Peyer's patch (tissue), 4 donors: ENCODE measurements at regions not wholly inside any gene's neighbourhood (a gene's known extent, or its start where the extent isn't known, plus 50 kb on each side); places are given as distances from the start of the nearest gene placed in this dataset.
"Not testable (repeated sequence)": the region's sequence is repeated elsewhere in the genome, so short reads cannot be mapped to it uniquely, and the experiment has no call there.

Experiments used
- DNase-seq, 3 donors: peaks; one replicate each; pipeline ENCODE4 v3.0.0-alpha.2; 2017 to 2019
- H3K27ac ChIP-seq, 4 donors: fragments of 200-600 bp; sonication (generic); one replicate each; pipeline ENCODE4 v1.5.1; 2016 to 2019
- H3K27me3 ChIP-seq, 2 donors: fragments of 200-600 bp; sonication (generic); one replicate each; pipeline ENCODE4 v1.5.1; 2019
- H3K36me3 ChIP-seq, 3 donors: fragments of 200-600 bp; sonication (generic); one replicate each; pipeline ENCODE4 v1.5.1; 2016 to 2019
- H3K4me1 ChIP-seq, 4 donors: fragments of 200-600 bp; sonication (generic); one replicate each; pipeline ENCODE4 v1.5.1; 2016 to 2019
- H3K4me3 ChIP-seq, 4 donors: fragments of 200-600 bp; sonication (generic); 1 replicate in 3 of 4; 2 replicates in 1 of 4; pipeline ENCODE4 v1.5.1; 2016 to 2019; ENCODE audit warnings: mild to moderate bottlenecking in 1 of 4
- H3K9me3 ChIP-seq, 4 donors: fragments of 200-600 bp; sonication (generic); one replicate each; pipeline ENCODE4 v1.5.1; 2016 to 2019; ENCODE audit warnings: mild to moderate bottlenecking in 1 of 4
- POLR2A ChIP-seq, 2 donors: fragments of 450-650 bp; IDR thresholded peaks; one replicate each; pipeline ENCODE4 v1.5.1; 2017; ENCODE audit warnings: antibody characterized with exemption in 2 of 2, mild to moderate bottlenecking in 2 of 2, moderate library complexity in 2 of 2
- TF ChIP-seq, protein P1 (sequence below), 6 experiments: fragments of 450-650 bp in 4 of 6; fragments of 200-600 bp in 2 of 6; sonication (generic) in 1 of 6; IDR thresholded peaks; one replicate each; pipeline ENCODE4 v1.5.1; 2017 to 2019; ENCODE audit warnings: antibody characterized with exemption in 6 of 6, mild to moderate bottlenecking in 3 of 6, moderate library complexity in 1 of 6

DNA sequence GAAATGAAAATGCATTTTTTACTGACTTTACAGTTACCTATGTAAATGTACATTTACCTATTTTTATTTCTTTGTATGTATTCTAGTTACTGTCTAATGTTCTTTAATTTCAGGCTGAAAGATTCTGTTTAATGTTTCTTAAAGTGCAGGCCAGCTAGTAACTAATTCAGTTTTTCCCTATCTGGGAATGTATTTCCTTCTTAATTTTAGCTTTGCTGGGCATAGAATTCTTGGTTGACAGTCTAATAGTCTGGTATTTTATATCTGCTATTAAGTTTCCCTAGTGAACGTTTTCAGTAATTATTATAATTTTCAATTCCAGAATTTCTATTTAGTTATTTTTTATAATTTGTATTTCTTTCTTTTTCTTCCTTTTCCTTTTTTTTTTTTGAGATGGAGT, 186.0 kb upstream of the NOX3 start:
- H3K4me3 ChIP-seq, result no peak overlapping the region
- no peak for DNase-seq
- H3K9me3 ChIP-seq, result no peaks in the 10 kb centered on the region
- no peaks in the 10 kb centered on the region for H3K36me3 ChIP-seq
- no peaks in the 10 kb centered on the region for H3K27me3 ChIP-seq
- no peaks in the 10 kb centered on the region for H3K4me1 ChIP-seq
- no peak overlapping the region for H3K27ac ChIP-seq
- no peak for TF ChIP-seq POLR2A (IDR thresholded peaks at IDR 0.05)
- TF ChIP-seq, protein P1, sequence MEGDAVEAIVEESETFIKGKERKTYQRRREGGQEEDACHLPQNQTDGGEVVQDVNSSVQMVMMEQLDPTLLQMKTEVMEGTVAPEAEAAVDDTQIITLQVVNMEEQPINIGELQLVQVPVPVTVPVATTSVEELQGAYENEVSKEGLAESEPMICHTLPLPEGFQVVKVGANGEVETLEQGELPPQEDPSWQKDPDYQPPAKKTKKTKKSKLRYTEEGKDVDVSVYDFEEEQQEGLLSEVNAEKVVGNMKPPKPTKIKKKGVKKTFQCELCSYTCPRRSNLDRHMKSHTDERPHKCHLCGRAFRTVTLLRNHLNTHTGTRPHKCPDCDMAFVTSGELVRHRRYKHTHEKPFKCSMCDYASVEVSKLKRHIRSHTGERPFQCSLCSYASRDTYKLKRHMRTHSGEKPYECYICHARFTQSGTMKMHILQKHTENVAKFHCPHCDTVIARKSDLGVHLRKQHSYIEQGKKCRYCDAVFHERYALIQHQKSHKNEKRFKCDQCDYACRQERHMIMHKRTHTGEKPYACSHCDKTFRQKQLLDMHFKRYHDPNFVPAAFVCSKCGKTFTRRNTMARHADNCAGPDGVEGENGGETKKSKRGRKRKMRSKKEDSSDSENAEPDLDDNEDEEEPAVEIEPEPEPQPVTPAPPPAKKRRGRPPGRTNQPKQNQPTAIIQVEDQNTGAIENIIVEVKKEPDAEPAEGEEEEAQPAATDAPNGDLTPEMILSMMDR (IDR thresholded peaks at IDR 0.05), result no peak

DNA sequence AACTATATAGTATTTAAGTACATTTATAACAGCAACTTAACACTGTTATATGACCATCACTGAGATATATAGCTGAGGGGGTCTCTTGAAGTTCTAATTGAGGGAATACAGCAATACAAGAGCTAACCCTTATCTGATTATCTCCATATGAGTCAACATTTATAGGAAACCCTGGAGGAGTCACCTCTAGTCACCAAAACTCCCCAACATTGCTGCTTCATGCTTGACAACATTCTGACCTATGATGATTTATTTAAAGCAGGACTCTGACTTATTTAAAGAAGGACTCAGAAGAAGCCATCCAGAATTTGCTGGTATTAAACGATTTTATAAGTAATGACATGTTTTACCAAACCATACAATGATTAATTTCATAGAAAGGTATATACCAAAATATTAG, 182.6 kb upstream of the NOX3 start:
- Histone ChIP-seq H3K27me3 (no peaks in the 10 kb centered on the region), H3K27ac (no peak overlapping the region), H3K36me3 (no peaks in the 10 kb centered on the region), H3K4me3 (no peak overlapping the region), H3K9me3 (no peaks in the 10 kb centered on the region), H3K4me1 (no peaks in the 10 kb centered on the region)
- TF ChIP-seq, protein P1 (IDR thresholded peaks at IDR 0.05), result no peak
- TF ChIP-seq POLR2A (IDR thresholded peaks at IDR 0.05), result no peak
- DNase-seq, result no peak

DNA sequence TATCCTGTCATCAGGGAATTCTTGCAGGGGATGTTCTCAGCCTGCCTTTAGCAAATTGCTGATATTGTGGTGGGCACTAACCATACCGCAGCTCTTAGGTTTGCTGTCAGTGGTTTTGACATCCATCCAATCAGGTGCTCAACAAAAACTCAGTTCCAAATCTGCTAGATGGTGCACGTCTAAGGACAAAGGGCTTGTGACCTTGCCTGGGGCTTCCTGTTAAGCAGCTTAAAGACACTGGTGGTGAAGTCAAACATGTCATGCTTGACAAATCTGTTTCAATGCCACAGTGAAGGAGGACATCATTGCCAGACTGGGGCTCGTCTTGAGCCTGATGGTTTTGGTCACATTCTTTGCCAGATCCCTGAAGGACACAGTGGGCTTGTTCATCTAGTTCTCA, 179.8 kb upstream of the NOX3 start:
- Histone ChIP-seq H3K4me1 (no peaks in the 10 kb centered on the region), H3K27ac (no peak overlapping the region), H3K36me3 (no peaks in the 10 kb centered on the region), H3K4me3 (no peak overlapping the region), H3K27me3 (no peaks in the 10 kb centered on the region), H3K9me3 (no peaks in the 10 kb centered on the region)
- TF ChIP-seq POLR2A (IDR thresholded peaks at IDR 0.05), result no peak
- TF ChIP-seq, protein P1 (IDR thresholded peaks at IDR 0.05), result no peak
- DNase-seq, result no peak

DNA sequence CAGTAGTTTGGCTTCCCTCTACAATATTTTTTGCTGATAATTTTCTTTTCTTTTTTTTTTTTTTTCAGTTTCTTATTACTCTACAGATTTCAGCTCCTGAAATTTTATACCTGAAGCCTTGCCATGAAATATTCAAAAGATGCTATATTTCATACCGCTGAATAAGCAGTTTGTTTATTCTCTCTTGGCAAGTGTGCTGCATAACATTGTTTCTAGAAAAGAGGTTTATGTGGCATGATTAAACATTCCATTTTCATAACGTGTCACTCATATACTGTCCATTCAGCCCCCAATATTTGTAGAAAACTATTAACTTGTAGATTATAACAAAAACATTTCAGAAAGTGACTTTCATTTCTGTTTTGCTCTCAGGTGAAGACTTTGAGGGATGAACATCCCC, 174.4 kb upstream of the NOX3 start:
- Histone ChIP-seq H3K9me3 (no peaks in the 10 kb centered on the region), H3K4me1 (no peaks in the 10 kb centered on the region), H3K36me3 (no peaks in the 10 kb centered on the region), H3K27ac (no peak overlapping the region), H3K4me3 (no peak overlapping the region), H3K27me3 (no peaks in the 10 kb centered on the region)
- TF ChIP-seq, protein P1 (IDR thresholded peaks at IDR 0.05), result no peak
- no peak for TF ChIP-seq POLR2A (IDR thresholded peaks at IDR 0.05)
- no peak for DNase-seq

DNA sequence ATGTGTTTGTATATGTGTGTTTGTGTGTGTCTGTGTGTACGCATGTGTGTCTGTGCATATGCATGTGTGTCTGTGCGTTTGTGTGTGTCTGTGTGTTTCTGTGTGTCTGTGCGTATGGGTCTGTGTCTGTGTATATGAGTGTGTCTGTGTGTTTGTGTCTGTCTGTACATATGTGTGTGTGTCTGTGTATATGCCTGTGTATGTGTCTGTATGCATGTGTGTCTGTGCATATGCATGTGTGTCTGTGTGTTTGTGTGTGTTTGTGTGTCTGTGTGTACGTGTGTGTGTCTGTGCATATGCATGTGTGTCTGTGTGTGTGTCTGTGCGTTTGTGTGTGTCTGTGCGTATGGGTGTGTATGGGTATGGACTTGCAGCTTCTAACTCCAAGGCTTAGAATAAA, 174.0 kb upstream of the NOX3 start:
- no peaks in the 10 kb centered on the region for H3K36me3 ChIP-seq
- no peak overlapping the region for H3K4me3 ChIP-seq
- no peak for DNase-seq
- TF ChIP-seq, protein P1 (IDR thresholded peaks at IDR 0.05), result no peak
- TF ChIP-seq POLR2A (IDR thresholded peaks at IDR 0.05), result no peak
- no peaks in the 10 kb centered on the region for H3K27me3 ChIP-seq
- H3K4me1 ChIP-seq, result no peaks in the 10 kb centered on the region
- H3K9me3 ChIP-seq, result no peaks in the 10 kb centered on the region
- no peak overlapping the region for H3K27ac ChIP-seq

DNA sequence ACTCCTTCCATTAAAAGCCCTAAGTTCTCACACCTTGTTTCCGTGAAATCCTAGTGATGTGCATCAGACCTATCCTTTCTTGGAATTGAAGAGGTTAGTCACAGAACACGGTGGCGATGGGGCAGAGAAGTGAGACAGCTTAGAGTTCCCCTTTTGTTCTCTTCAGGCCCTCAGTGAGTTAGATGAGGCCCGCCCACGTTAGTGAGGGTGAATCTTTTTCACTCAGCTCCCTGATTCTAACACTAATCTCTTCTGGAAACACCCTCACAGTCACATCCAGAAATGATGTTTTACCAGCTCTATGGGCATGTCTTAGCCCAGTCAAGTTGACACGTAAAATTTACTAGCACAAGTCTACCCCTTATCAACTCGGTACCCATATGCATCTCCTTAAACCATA, 172.7 kb upstream of the NOX3 start:
- TF ChIP-seq POLR2A (IDR thresholded peaks at IDR 0.05), result no peak
- Histone ChIP-seq H3K27me3 (no peaks in the 10 kb centered on the region), H3K4me3 (no peak overlapping the region), H3K27ac (no peak overlapping the region), H3K9me3 (no peaks in the 10 kb centered on the region), H3K36me3 (no peaks in the 10 kb centered on the region), H3K4me1 (no peaks in the 10 kb centered on the region)
- DNase-seq, result no peak

DNA sequence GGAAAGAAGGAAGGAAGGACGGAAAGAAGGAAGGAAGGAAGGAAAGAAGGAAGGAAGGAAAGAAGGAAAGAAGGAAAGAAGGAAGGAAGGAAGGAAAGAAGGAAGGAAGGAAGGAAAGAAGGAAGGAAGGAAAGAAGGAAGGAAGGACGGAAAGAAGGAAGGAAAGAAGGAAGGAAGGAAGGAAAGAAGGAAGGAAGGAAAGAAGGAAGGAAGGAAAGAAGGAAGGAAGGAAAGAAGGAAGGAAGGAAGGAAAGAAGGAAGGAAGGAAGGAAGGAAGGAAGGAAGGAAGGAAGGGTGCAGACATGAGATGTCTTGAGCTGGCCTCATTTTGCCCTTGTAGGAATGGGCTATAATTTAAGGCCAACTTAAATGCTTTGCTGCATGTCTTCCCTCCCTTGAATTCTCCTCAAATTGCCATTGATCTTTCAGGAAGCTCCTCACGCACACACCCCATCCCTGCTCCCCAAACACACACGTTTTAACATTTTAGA, 172.1 kb upstream of the NOX3 start:
- H3K27me3 ChIP-seq, H3K4me3 ChIP-seq, H3K27ac ChIP-seq, DNase-seq, H3K4me1 ChIP-seq, H3K36me3 ChIP-seq, H3K9me3 ChIP-seq: not testable (repeated sequence)
